ENCODE measurements at regions not wholly inside any gene's neighbourhood (a gene's known extent, or its start where the extent isn't known, plus 50 kb on each side); places are given as distances from the start of the nearest gene placed in this dataset.

- no peak for TF ChIP-seq CTCF (IDR thresholded peaks at IDR 0.05)
- no peak for TF ChIP-seq POLR2AphosphoS5 (IDR thresholded peaks at IDR 0.05; ENCODE audit: insufficient read depth in 1 of 2, low read depth in 1 of 2)
- TF ChIP-seq POLR2A (IDR thresholded peaks at IDR 0.05), result no peak
Measured at GRCh38 chr4:84099599-84099998, 399.5 kb downstream of the NKX6-1 start.

Measured in vagina (tissue), 2 donors.